GM08714 (cell line): ENCODE measurements at regions not wholly inside any gene's neighbourhood (a gene's known extent, or its start where the extent isn't known, plus 50 kb on each side); places are given as distances from the start of the nearest gene placed in this dataset.

Experiments
- H3K4me3 ChIP-seq: fragments of 200-500 bp; sonication (Bioruptor generic); 2 replicates; pipeline ENCODE4 v1.5.1; 2014; ENCODE audit warnings: mild to moderate bottlenecking, low read length, inconsistent platforms
- ZNF274 ChIP-seq: IDR thresholded peaks from 2 replicates; pipeline ENCODE4 v1.6.1; 2012; ENCODE audit warnings: mild to moderate bottlenecking, low read depth, low read length

GRCh38 chr20:10758446-10758845 lies 84.6 kb upstream of the JAG1 start:
- no peak for TF ChIP-seq ZNF274
- H3K4me3 ChIP-seq: no peak overlapping the region

GRCh38 chr20:10761232-10761631 lies 87.4 kb upstream of the JAG1 start:
- TF ChIP-seq ZNF274: no peak
- no peak overlapping the region for H3K4me3 ChIP-seq

GRCh38 chr20:10761786-10762185 lies 88.0 kb upstream of the JAG1 start:
- no peak for TF ChIP-seq ZNF274
- no peak overlapping the region for H3K4me3 ChIP-seq

GRCh38 chr20:10762216-10762615 lies 88.4 kb upstream of the JAG1 start:
- no peak for TF ChIP-seq ZNF274
- no peak overlapping the region for H3K4me3 ChIP-seq

- no peak for TF ChIP-seq ZNF274
- no peak overlapping the region for H3K4me3 ChIP-seq
Measured at GRCh38 chr20:10763112-10763511, 89.3 kb upstream of the JAG1 start.

GRCh38 chr20:10769700-10770099 lies 95.9 kb upstream of the JAG1 start:
- TF ChIP-seq ZNF274: no peak
- H3K4me3 ChIP-seq: no peak overlapping the region

GRCh38 chr20:10770753-10771152 lies 97.0 kb upstream of the JAG1 start:
- H3K4me3 ChIP-seq: no peak overlapping the region
- TF ChIP-seq ZNF274: no peak

- no peak overlapping the region for H3K4me3 ChIP-seq
- no peak for TF ChIP-seq ZNF274
Measured at GRCh38 chr20:10771435-10772140, 97.8 kb upstream of the JAG1 start.

GRCh38 chr20:10774357-10774943 lies 100.7 kb upstream of the JAG1 start:
- H3K4me3 ChIP-seq: no peak overlapping the region
- no peak for TF ChIP-seq ZNF274

GRCh38 chr20:10777710-10778109 lies 103.9 kb upstream of the JAG1 start:
- no peak for TF ChIP-seq ZNF274
- H3K4me3 ChIP-seq: no peak overlapping the region

GRCh38 chr20:10779911-10780310 lies 106.1 kb upstream of the JAG1 start:
- no peak for TF ChIP-seq ZNF274

GRCh38 chr20:10780901-10781300 lies 107.1 kb upstream of the JAG1 start:
- H3K4me3 ChIP-seq: no peak overlapping the region
- no peak for TF ChIP-seq ZNF274

More at GRCh38 chr20:10779911-10780310, 106.1 kb upstream of the JAG1 start:
- no peak overlapping the region for H3K4me3 ChIP-seq

- no peak overlapping the region for H3K4me3 ChIP-seq
- TF ChIP-seq ZNF274: no peak
Measured at GRCh38 chr20:10781526-10781925, 107.7 kb upstream of the JAG1 start.

- no peak for TF ChIP-seq ZNF274
- H3K4me3 ChIP-seq: no peak overlapping the region
Measured at GRCh38 chr20:10783707-10784553, 110.1 kb upstream of the JAG1 start.
